CD14-positive monocyte (primary cell): ENCODE measurements at regions not wholly inside any gene's neighbourhood (a gene's known extent, or its start where the extent isn't known, plus 50 kb on each side); places are given as distances from the start of the nearest gene placed in this dataset.
"Not testable (repeated sequence)": the region's sequence is repeated elsewhere in the genome, so short reads cannot be mapped to it uniquely, and the experiment has no call there.

Experiments used
- DNase-seq, 3 donors: peaks; one replicate each; pipeline ENCODE4 v3.0.0-alpha.2; 2011 to 2022
- H2AFZ ChIP-seq: 2 replicates; pipeline ENCODE4 v1.6.0; 2012; ENCODE audit warnings: mild to moderate bottlenecking, low read depth, low read length, inconsistent platforms; ENCODE audit not compliant: insufficient read depth, poor library complexity, severe bottlenecking
- H3K27ac ChIP-seq, 2 donors: 1 replicate in 1 of 2; 2 replicates in 1 of 2; pipeline ENCODE4 v1.5.1; 2012 to 2013; ENCODE audit warnings: low read length in 2 of 2, control low read depth in 1 of 2, inconsistent platforms in 1 of 2, low read depth in 1 of 2, mild to moderate bottlenecking in 1 of 2
- H3K27me3 ChIP-seq, 2 donors: one replicate each; pipeline versions ENCODE4 v1.6.0 to v1.6.1; 2011 to 2013; ENCODE audit warnings: low read length in 2 of 2; ENCODE audit not compliant: control insufficient read depth in 2 of 2, insufficient read depth in 2 of 2
- H3K36me3 ChIP-seq, 2 donors: replicated peaks in 1 of 2; 1 replicate in 1 of 2; 2 replicates in 1 of 2; pipeline versions ENCODE4 v1.5.1 to v1.6.1; 2012 to 2013; ENCODE audit warnings: low read length in 2 of 2, control low read depth in 1 of 2, inconsistent platforms in 1 of 2, mild to moderate bottlenecking in 1 of 2; ENCODE audit not compliant: insufficient read depth in 2 of 2, control insufficient read depth in 1 of 2
- H3K4me1 ChIP-seq, 2 donors: 1 replicate in 1 of 2; 2 replicates in 1 of 2; pipeline versions ENCODE4 v1.5.1 to v1.6.1; 2012 to 2013; ENCODE audit warnings: low read length in 2 of 2, control low read depth in 1 of 2, inconsistent platforms in 1 of 2, mild to moderate bottlenecking in 1 of 2, moderate library complexity in 1 of 2; ENCODE audit not compliant: insufficient read depth in 2 of 2, control insufficient read depth in 1 of 2
- H3K4me2 ChIP-seq: replicated peaks from 2 replicates; pipeline ENCODE3; 2012; ENCODE audit warnings: low read length, moderate library complexity, mild to moderate bottlenecking; ENCODE audit not compliant: poor library complexity, severe bottlenecking; ENCODE audit errors: extremely low read depth
- H3K4me3 ChIP-seq, 3 experiments: fragments of 200-600 bp in 1 of 3; sonication (generic) in 1 of 3; replicated peaks in 1 of 3; 1 replicate in 2 of 3; 2 replicates in 1 of 3; pipeline ENCODE4 v1.5.1; 2011 to 2013; ENCODE audit warnings: low read length in 3 of 3, mild to moderate bottlenecking in 3 of 3, control low read depth in 2 of 3, low read depth in 2 of 3, inconsistent platforms in 1 of 3, moderate library complexity in 1 of 3
- H3K79me2 ChIP-seq: 2 replicates; pipeline ENCODE4 v1.6.0; 2012; ENCODE audit warnings: mild to moderate bottlenecking, control low read depth, inconsistent platforms, low read length, moderate library complexity; ENCODE audit not compliant: insufficient read depth
- H3K9ac ChIP-seq: 2 replicates; pipeline ENCODE4 v1.6.0; 2017; ENCODE audit warnings: low read length, mild to moderate bottlenecking; ENCODE audit not compliant: insufficient read depth, poor library complexity, severe bottlenecking
- H3K9me3 ChIP-seq, 2 donors: replicated peaks in 1 of 2; 1 replicate in 1 of 2; 2 replicates in 1 of 2; pipeline versions ENCODE4 v1.5.1 to v1.6.1; 2012 to 2013; ENCODE audit warnings: low read length in 2 of 2, control low read depth in 1 of 2; ENCODE audit not compliant: control insufficient read depth in 1 of 2, insufficient read depth in 1 of 2
- H4K20me1 ChIP-seq: 2 replicates; pipeline ENCODE4 v1.6.0; 2012; ENCODE audit warnings: mild to moderate bottlenecking, low read length, control low read depth, moderate library complexity; ENCODE audit not compliant: insufficient read depth
- H3K27ac Mint-ChIP-seq, 7 donors: one replicate each; pipeline ENCODE4 v1.8.0; 2020; ENCODE audit warnings: mild to moderate bottlenecking in 7 of 7, mixed read lengths in 7 of 7, moderate library complexity in 6 of 7, inconsistent platforms in 2 of 7
- H3K27me3 Mint-ChIP-seq, 3 donors: one replicate each; pipeline ENCODE4 v1.8.0; 2021 to 2022; ENCODE audit warnings: low read depth in 3 of 3, mild to moderate bottlenecking in 3 of 3, mixed read lengths in 3 of 3, moderate library complexity in 3 of 3, inconsistent platforms in 1 of 3
- H3K36me3 Mint-ChIP-seq, 2 donors: one replicate each; pipeline ENCODE4 v1.8.0; 2020; ENCODE audit warnings: mixed read lengths in 2 of 2, inconsistent platforms in 1 of 2, mild to moderate bottlenecking in 1 of 2
- H3K4me1 Mint-ChIP-seq: one replicate; pipeline ENCODE4 v1.8.0; 2020; ENCODE audit warnings: mild to moderate bottlenecking, mixed read lengths
- H3K4me3 Mint-ChIP-seq, 2 donors: one replicate each; pipeline ENCODE4 v1.8.0; 2020; ENCODE audit warnings: mild to moderate bottlenecking in 2 of 2, mixed read lengths in 2 of 2, moderate library complexity in 1 of 2
- H3K9me3 Mint-ChIP-seq, 7 donors: one replicate each; pipeline ENCODE4 v1.8.0; 2020 to 2022; ENCODE audit warnings: mixed read lengths in 7 of 7, mild to moderate bottlenecking in 6 of 7, moderate library complexity in 6 of 7, inconsistent platforms in 2 of 7
- WGBS: methylation state at CpG from one replicate; pipeline ENCODE4 v1.1.5; 2013; ENCODE audit warnings: missing lambda C conversion rate; ENCODE audit not compliant: insufficient coverage; 5-methylcytosine and 5-hydroxymethylcytosine counted together
- intact Hi-C, 2 donors: fragments of 100-400 bp; cut with micrococcal nuclease; formaldehyde crosslinking; loops; one replicate each; pipeline versions ENCODE4 v1.15.0 to v1.15.1; 2023
- TF ChIP-seq, protein P1 (sequence below): fragments of 200-600 bp; IDR thresholded peaks from one replicate; pipeline ENCODE4 v1.8.0; 2022; ENCODE audit warnings: antibody characterized with exemption, mild to moderate bottlenecking

DNA sequence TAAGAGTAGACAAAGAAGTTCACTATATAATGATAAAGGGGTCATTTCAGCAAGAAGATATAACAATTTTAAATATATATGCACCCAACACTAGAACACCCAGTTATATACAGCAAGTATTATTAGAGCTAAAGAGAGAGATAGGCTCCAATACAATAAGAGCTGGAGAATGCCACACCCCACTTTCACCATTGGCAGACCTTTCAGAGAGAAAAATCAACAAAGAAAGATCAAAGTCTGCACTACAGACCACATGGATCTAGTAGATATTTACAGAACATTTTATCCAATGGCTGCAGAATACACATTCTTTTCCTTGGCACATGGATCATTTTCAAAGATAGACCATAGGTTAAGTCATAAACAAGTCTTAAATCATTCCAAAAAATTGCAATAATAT lies 479.7 kb upstream of the DIAPH2 start:
- Mint-ChIP-seq H3K9me3 (peaks cover 0 to 6% (median 2%) of the 10 kb centered on the region in 7 donors), H3K27ac (no peak overlapping the region), H3K36me3 (no peaks in the 10 kb centered on the region), H3K4me1 (no peaks in the 10 kb centered on the region), H3K4me3 (no peak overlapping the region), H3K27me3 (no peaks in the 10 kb centered on the region)
- Histone ChIP-seq H2AFZ (no peak overlapping the region), H3K4me1 (no peaks in the 10 kb centered on the region), H4K20me1 (no peaks in the 10 kb centered on the region), H3K9ac (no peak overlapping the region), H3K9me3 (peaks cover 0 to 10% of the 10 kb centered on the region in 2 donors), H3K36me3 (no peaks in the 10 kb centered on the region), H3K4me3 (no peak overlapping the region), H3K27me3 (no peaks in the 10 kb centered on the region), H3K79me2 (no peaks in the 10 kb centered on the region), H3K27ac (no peak overlapping the region), H3K4me2 (no peak overlapping the region)
- TF ChIP-seq, protein P1, sequence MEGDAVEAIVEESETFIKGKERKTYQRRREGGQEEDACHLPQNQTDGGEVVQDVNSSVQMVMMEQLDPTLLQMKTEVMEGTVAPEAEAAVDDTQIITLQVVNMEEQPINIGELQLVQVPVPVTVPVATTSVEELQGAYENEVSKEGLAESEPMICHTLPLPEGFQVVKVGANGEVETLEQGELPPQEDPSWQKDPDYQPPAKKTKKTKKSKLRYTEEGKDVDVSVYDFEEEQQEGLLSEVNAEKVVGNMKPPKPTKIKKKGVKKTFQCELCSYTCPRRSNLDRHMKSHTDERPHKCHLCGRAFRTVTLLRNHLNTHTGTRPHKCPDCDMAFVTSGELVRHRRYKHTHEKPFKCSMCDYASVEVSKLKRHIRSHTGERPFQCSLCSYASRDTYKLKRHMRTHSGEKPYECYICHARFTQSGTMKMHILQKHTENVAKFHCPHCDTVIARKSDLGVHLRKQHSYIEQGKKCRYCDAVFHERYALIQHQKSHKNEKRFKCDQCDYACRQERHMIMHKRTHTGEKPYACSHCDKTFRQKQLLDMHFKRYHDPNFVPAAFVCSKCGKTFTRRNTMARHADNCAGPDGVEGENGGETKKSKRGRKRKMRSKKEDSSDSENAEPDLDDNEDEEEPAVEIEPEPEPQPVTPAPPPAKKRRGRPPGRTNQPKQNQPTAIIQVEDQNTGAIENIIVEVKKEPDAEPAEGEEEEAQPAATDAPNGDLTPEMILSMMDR, result no peak
- no peak for DNase-seq
- intact Hi-C loops, result no loop called here

DNA sequence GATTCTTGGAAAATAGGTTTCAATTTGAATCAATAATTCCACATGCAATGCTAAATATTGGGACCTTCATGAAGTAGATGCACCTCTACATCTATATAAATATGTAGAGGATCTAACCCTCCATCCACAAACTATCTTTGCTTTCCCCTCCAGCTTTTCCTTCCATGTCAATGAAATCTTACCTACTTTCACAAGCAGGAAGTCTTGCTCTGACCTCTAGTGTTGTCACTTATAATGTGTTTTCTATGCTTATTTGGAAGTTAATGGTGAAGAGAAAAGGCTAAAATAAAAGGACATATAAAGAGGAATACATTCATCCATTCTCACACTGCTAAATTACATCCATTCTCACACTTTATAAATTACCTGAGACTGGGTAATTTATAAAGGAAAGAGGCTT lies 472.7 kb upstream of the DIAPH2 start:
- H3K9me3 ChIP-seq, result peaks cover 0 to 18% of the 10 kb centered on the region in 2 donors
- no peak overlapping the region for H2AFZ ChIP-seq
- no peaks in the 10 kb centered on the region for H3K27me3 ChIP-seq
- H3K4me1 ChIP-seq, result no peaks in the 10 kb centered on the region
- DNase-seq, result no peak
- Mint-ChIP-seq H3K4me1 (no peaks in the 10 kb centered on the region), H3K36me3 (no peaks in the 10 kb centered on the region), H3K9me3 (peaks cover 0 to 19% (median 1%) of the 10 kb centered on the region in 7 donors), H3K27ac (no peak overlapping the region), H3K27me3 (peaks cover 0 to 2% (median 0%) of the 10 kb centered on the region in 3 donors), H3K4me3 (no peak overlapping the region)
- H3K79me2 ChIP-seq, result no peaks in the 10 kb centered on the region
- intact Hi-C loops, result no loop called here
- H3K4me2 ChIP-seq, result no peak overlapping the region
- no peaks in the 10 kb centered on the region for H4K20me1 ChIP-seq
- H3K4me3 ChIP-seq, result no peak overlapping the region
- H3K36me3 ChIP-seq, result no peaks in the 10 kb centered on the region
- H3K9ac ChIP-seq, result no peak overlapping the region
- TF ChIP-seq, protein P1, result no peak
- H3K27ac ChIP-seq, result no peak overlapping the region

DNA sequence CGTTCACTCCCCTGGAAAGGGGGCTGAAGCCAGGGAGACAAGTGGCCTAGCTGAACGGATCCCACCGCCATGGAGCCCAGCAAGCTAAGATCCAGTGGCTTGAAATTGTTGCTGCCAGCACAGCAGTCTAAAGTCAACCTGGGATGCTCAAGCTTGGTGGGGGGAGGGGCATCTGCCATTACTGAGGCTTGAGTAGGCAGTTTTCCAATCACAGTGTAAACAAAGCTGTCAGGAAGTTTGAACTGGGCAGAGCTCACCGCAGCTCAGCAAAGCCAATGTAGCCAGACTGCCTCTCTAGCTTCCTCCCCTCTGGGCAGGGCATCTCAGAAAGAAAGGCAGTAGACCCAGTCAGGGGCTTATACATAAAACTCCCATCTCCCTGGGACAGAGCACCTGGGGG lies 470.0 kb upstream of the DIAPH2 start:
- H3K79me2 ChIP-seq, H3K4me1 ChIP-seq, H3K4me3 ChIP-seq, H3K36me3 ChIP-seq, H3K27me3 Mint-ChIP-seq, H3K27ac ChIP-seq, H2AFZ ChIP-seq, H3K27ac Mint-ChIP-seq, DNase-seq, H3K9ac ChIP-seq, H3K27me3 ChIP-seq, intact Hi-C loops, H3K4me2 ChIP-seq, H3K4me1 Mint-ChIP-seq, H3K4me3 Mint-ChIP-seq, H3K36me3 Mint-ChIP-seq, H4K20me1 ChIP-seq: not testable (repeated sequence)
- peaks cover 0 to 18% of the 10 kb centered on the region in 2 donors for H3K9me3 ChIP-seq
- H3K9me3 Mint-ChIP-seq, result peaks cover 0 to 21% (median 3%) of the 10 kb centered on the region in 7 donors
- 92% methylated on average over 2 of the region's 4 CpGs for WGBS
